Endothelial cell of umbilical vein (primary cell): ENCODE measurements at regions not wholly inside any gene's neighbourhood (a gene's known extent, or its start where the extent isn't known, plus 50 kb on each side); places are given as distances from the start of the nearest gene placed in this dataset.

ENCODE experiments used
- EZH2 ChIP-seq: IDR thresholded peaks from 2 replicates; pipeline ENCODE4 v1.6.1; 2012; ENCODE audit warnings: borderline replicate concordance, low read depth, mild to moderate bottlenecking, moderate library complexity, low read length, inconsistent platforms; ENCODE audit not compliant: severe bottlenecking
- POLR2A ChIP-seq: IDR thresholded peaks from 2 replicates; pipeline ENCODE4 v1.6.1; 2012; ENCODE audit warnings: low read depth, mild to moderate bottlenecking, control low read depth, low read length
- POLR2AphosphoS5 ChIP-seq: IDR thresholded peaks from 2 replicates; pipeline ENCODE4 v1.6.1; 2012; ENCODE audit warnings: low read depth, mild to moderate bottlenecking, control low read depth, low read length, moderate library complexity; ENCODE audit not compliant: insufficient read depth
- TF ChIP-seq, protein P1 (sequence below), 2 donors: IDR thresholded peaks; 1 replicate in 1 of 2; 2 replicates in 1 of 2; pipeline ENCODE4 v1.5.1; 2011; ENCODE audit warnings: low read length in 2 of 2, mild to moderate bottlenecking in 2 of 2, moderate library complexity in 2 of 2, control low read depth in 1 of 2, inconsistent platforms in 1 of 2, low read depth in 1 of 2; ENCODE audit not compliant: insufficient read depth in 1 of 2; ENCODE audit errors: extremely low read depth in 1 of 2

DNA sequence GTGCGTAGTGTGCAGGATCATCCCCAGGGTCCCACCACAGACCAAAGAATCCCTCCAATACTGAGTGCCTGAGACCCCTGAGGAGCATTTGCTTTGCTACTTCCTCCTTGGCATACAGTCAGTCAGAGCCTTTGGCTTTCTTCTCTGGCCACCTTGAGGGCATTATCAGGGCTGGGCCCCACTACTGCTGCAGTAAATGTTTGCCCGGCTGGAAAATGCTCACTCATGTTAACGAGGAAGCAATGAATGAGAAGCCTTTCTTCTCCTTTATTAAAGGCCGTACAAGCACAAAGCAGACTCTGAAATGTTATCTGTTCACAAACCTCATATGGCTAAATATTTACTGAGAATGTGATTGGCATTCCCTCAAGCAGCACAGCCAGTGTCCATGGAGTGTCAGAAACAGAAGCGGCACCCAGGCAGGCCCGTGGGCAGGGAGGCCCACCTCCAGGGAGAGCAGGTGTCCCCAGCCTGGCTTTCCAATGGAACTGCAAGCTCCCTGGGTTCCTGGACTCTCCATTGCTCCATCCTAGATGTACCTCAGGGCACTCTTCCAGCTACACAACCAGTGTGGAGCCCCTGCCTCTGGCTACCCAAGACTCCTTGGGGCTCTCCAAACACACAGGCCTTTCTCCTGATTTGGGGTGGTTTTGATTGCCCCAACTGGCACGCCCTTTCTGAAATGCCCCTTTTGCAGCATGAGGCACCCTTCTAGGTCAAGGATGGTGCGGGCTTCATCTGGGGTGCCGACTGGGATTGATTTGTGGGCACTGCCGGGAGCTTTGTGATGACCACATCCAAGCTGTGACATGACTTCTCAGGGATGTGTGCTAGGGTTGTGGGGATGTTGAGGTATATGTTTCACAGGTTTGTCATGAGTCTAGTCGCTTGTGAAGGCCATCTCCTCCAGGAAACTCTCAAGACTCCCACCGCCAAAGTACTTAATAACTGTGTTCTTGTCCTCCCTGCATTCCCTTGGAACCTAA is 195.6 kb downstream of the FAM43A start:
- TF ChIP-seq, protein P1, sequence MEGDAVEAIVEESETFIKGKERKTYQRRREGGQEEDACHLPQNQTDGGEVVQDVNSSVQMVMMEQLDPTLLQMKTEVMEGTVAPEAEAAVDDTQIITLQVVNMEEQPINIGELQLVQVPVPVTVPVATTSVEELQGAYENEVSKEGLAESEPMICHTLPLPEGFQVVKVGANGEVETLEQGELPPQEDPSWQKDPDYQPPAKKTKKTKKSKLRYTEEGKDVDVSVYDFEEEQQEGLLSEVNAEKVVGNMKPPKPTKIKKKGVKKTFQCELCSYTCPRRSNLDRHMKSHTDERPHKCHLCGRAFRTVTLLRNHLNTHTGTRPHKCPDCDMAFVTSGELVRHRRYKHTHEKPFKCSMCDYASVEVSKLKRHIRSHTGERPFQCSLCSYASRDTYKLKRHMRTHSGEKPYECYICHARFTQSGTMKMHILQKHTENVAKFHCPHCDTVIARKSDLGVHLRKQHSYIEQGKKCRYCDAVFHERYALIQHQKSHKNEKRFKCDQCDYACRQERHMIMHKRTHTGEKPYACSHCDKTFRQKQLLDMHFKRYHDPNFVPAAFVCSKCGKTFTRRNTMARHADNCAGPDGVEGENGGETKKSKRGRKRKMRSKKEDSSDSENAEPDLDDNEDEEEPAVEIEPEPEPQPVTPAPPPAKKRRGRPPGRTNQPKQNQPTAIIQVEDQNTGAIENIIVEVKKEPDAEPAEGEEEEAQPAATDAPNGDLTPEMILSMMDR (IDR thresholded peaks at IDR 0.05; ENCODE audit: extremely low read depth in 1 of 2, insufficient read depth in 1 of 2, low read depth in 1 of 2, low read length in 2 of 2): no peak
- no peak for TF ChIP-seq POLR2A
- TF ChIP-seq EZH2: no peak
- no peak for TF ChIP-seq POLR2AphosphoS5
